ENCODE measurements at regions not wholly inside any gene's neighbourhood (a gene's known extent, or its start where the extent isn't known, plus 50 kb on each side); places are given as distances from the start of the nearest gene placed in this dataset.

GRCh38 chr3:117921411-117921810 lies 1113.2 kb downstream of the IGSF11 start:
- TF ChIP-seq, protein P1, sequence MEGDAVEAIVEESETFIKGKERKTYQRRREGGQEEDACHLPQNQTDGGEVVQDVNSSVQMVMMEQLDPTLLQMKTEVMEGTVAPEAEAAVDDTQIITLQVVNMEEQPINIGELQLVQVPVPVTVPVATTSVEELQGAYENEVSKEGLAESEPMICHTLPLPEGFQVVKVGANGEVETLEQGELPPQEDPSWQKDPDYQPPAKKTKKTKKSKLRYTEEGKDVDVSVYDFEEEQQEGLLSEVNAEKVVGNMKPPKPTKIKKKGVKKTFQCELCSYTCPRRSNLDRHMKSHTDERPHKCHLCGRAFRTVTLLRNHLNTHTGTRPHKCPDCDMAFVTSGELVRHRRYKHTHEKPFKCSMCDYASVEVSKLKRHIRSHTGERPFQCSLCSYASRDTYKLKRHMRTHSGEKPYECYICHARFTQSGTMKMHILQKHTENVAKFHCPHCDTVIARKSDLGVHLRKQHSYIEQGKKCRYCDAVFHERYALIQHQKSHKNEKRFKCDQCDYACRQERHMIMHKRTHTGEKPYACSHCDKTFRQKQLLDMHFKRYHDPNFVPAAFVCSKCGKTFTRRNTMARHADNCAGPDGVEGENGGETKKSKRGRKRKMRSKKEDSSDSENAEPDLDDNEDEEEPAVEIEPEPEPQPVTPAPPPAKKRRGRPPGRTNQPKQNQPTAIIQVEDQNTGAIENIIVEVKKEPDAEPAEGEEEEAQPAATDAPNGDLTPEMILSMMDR (conservative IDR thresholded peaks at IDR 0.05; ENCODE audit: low read depth, low read length), result no peak
- Histone ChIP-seq H3K4me3 (IDR thresholded peaks at IDR 0.05; ENCODE audit: insufficient read depth, low read depth, low read length) (no peak overlapping the region), H4K20me1 (ENCODE audit: insufficient read depth) (no peaks in the 10 kb centered on the region), H2AFZ (ENCODE audit: low read depth) (no peak overlapping the region), H3K4me1 (ENCODE audit: low read depth, poor library complexity, severe bottlenecking) (no peaks in the 10 kb centered on the region), H3K4me2 (no peak overlapping the region), H3K27me3 (ENCODE audit: insufficient read depth, low read depth) (no peaks in the 10 kb centered on the region), H3K9ac (no peak overlapping the region), H3K36me3 (ENCODE audit: insufficient read depth) (no peaks in the 10 kb centered on the region), H3K79me2 (ENCODE audit: insufficient read depth, low read depth) (no peaks in the 10 kb centered on the region), H3K27ac (no peak overlapping the region)

DNA sequence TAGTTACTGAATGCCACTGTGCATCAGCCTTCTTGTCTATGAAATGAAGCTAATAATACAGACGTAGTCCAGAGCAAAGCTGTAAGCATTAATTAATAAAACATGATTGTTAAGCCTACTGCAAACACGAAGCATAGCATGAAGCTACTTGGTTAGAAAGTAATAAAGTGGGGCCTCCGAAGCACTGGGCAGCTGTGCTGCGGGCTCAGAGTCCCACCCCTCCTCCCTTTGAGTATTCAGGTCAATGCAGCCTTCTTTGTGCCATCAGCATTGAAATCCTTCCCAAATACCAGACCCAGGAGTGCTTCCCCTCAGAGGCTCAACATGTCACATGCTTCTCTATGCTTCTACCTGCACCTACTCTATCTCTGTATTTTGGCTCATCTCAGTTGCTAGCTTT lies 1112.6 kb downstream of the IGSF11 start:
- Histone ChIP-seq H3K36me3 (ENCODE audit: insufficient read depth) (no peaks in the 10 kb centered on the region), H3K9ac (no peak overlapping the region), H3K27me3 (ENCODE audit: insufficient read depth, low read depth) (no peaks in the 10 kb centered on the region), H3K4me3 (IDR thresholded peaks at IDR 0.05; ENCODE audit: insufficient read depth, low read depth, low read length) (no peak overlapping the region), H3K27ac (no peak overlapping the region), H2AFZ (ENCODE audit: low read depth) (no peak overlapping the region), H3K4me1 (ENCODE audit: low read depth, poor library complexity, severe bottlenecking) (no peaks in the 10 kb centered on the region), H3K4me2 (no peak overlapping the region), H3K79me2 (ENCODE audit: insufficient read depth, low read depth) (no peaks in the 10 kb centered on the region), H4K20me1 (ENCODE audit: insufficient read depth) (no peaks in the 10 kb centered on the region)
- TF ChIP-seq, protein P1 (conservative IDR thresholded peaks at IDR 0.05; ENCODE audit: low read depth, low read length), result no peak

GRCh38 chr3:117926819-117927218 lies 1107.8 kb downstream of the IGSF11 start:
- no peak overlapping the region for H3K9ac ChIP-seq
- no peak overlapping the region for H2AFZ ChIP-seq (ENCODE audit: low read depth)
- TF ChIP-seq, protein P1 (conservative IDR thresholded peaks at IDR 0.05; ENCODE audit: low read depth, low read length), result no peak

DNA sequence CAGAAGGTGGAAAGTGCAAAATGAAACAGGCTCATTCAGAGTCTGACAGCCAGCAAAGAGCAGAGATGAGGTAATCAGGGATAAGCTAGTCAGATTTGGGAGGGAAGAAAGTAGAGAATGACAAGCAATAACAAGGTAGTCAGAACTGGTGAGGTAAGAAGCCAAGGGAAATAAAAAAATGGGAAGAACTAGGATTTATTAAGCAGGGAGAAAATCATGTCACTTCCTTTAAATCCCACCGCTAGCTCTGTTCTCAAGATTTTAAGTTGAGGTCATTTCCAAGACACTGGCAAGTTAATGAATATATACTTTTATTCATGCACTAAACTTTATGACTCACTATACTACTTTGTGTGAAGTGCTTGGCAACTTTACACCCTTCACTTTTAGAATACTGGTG lies 1106.8 kb downstream of the IGSF11 start:
- Histone ChIP-seq H2AFZ (ENCODE audit: low read depth) (no peak overlapping the region), H3K4me2 (no peak overlapping the region), H3K36me3 (ENCODE audit: insufficient read depth) (no peaks in the 10 kb centered on the region), H3K27me3 (ENCODE audit: insufficient read depth, low read depth) (no peaks in the 10 kb centered on the region), H3K4me1 (ENCODE audit: low read depth, poor library complexity, severe bottlenecking) (no peaks in the 10 kb centered on the region), H3K79me2 (ENCODE audit: insufficient read depth, low read depth) (no peaks in the 10 kb centered on the region), H3K9ac (no peak overlapping the region), H3K4me3 (IDR thresholded peaks at IDR 0.05; ENCODE audit: insufficient read depth, low read depth, low read length) (no peak overlapping the region), H3K27ac (no peak overlapping the region), H4K20me1 (ENCODE audit: insufficient read depth) (no peaks in the 10 kb centered on the region)
- TF ChIP-seq, protein P1 (conservative IDR thresholded peaks at IDR 0.05; ENCODE audit: low read depth, low read length), result no peak

More at GRCh38 chr3:117926819-117927218, 1107.8 kb downstream of the IGSF11 start:
- Histone ChIP-seq H3K4me1 (ENCODE audit: low read depth, poor library complexity, severe bottlenecking) (no peaks in the 10 kb centered on the region), H3K36me3 (ENCODE audit: insufficient read depth) (no peaks in the 10 kb centered on the region), H3K27me3 (ENCODE audit: insufficient read depth, low read depth) (no peaks in the 10 kb centered on the region), H3K79me2 (ENCODE audit: insufficient read depth, low read depth) (no peaks in the 10 kb centered on the region), H3K27ac (no peak overlapping the region), H3K4me2 (no peak overlapping the region), H3K4me3 (IDR thresholded peaks at IDR 0.05; ENCODE audit: insufficient read depth, low read depth, low read length) (no peak overlapping the region), H4K20me1 (ENCODE audit: insufficient read depth) (no peaks in the 10 kb centered on the region)

Measured in KMS-11 (cell line).